ENCODE measurements at regions not wholly inside any gene's neighbourhood (a gene's known extent, or its start where the extent isn't known, plus 50 kb on each side); places are given as distances from the start of the nearest gene placed in this dataset.
"Not testable (repeated sequence)": the region's sequence is repeated elsewhere in the genome, so short reads cannot be mapped to it uniquely, and the experiment has no call there.

GRCh38 chr5:89164703-89165102 is 281.7 kb upstream of the MEF2C start:
- TF ChIP-seq CTCF, POLR2AphosphoS5 (IDR thresholded peaks at IDR 0.05): not testable (repeated sequence)
